Neutrophil (primary cell): ENCODE measurements at regions not wholly inside any gene's neighbourhood (a gene's known extent, or its start where the extent isn't known, plus 50 kb on each side); places are given as distances from the start of the nearest gene placed in this dataset.

Experiments used
- H3K27ac ChIP-seq: fragments of 200-600 bp; sonication (generic); 2 replicates; pipeline ENCODE4 v1.5.1; 2016; ENCODE audit warnings: mild to moderate bottlenecking, moderate library complexity
- H3K27me3 ChIP-seq: fragments of 200-600 bp; sonication (generic); 2 replicates; pipeline ENCODE4 v1.6.0; 2016; ENCODE audit warnings: mild to moderate bottlenecking
- H3K36me3 ChIP-seq: fragments of 200-600 bp; sonication (generic); 2 replicates; pipeline ENCODE4 v1.5.1; 2017
- H3K4me1 ChIP-seq, 2 experiments: fragments of 200-600 bp in 1 of 2; sonication (generic) in 1 of 2; 1 replicate in 1 of 2; 2 replicates in 1 of 2; pipeline versions ENCODE4 v1.5.1 to v1.6.1; 2013 to 2016; ENCODE audit warnings: low read depth in 1 of 2, low read length in 1 of 2, mild to moderate bottlenecking in 1 of 2, moderate library complexity in 1 of 2; ENCODE audit not compliant: control insufficient read depth in 1 of 2, insufficient read depth in 1 of 2
- H3K4me3 ChIP-seq, 2 experiments: fragments of 200-600 bp in 1 of 2; sonication (generic) in 1 of 2; 1 replicate in 1 of 2; 2 replicates in 1 of 2; pipeline ENCODE4 v1.5.1; 2013 to 2016; ENCODE audit warnings: low read depth in 1 of 2, low read length in 1 of 2, mild to moderate bottlenecking in 1 of 2, moderate library complexity in 1 of 2
- H3K9me3 ChIP-seq: fragments of 200-600 bp; sonication (generic); 2 replicates; pipeline ENCODE4 v1.5.1; 2016
- TF ChIP-seq, protein P1 (sequence below): fragments of 200-600 bp; sonication (generic); IDR thresholded peaks from 2 replicates; pipeline ENCODE4 v1.5.1; 2016; ENCODE audit warnings: antibody characterized with exemption

DNA sequence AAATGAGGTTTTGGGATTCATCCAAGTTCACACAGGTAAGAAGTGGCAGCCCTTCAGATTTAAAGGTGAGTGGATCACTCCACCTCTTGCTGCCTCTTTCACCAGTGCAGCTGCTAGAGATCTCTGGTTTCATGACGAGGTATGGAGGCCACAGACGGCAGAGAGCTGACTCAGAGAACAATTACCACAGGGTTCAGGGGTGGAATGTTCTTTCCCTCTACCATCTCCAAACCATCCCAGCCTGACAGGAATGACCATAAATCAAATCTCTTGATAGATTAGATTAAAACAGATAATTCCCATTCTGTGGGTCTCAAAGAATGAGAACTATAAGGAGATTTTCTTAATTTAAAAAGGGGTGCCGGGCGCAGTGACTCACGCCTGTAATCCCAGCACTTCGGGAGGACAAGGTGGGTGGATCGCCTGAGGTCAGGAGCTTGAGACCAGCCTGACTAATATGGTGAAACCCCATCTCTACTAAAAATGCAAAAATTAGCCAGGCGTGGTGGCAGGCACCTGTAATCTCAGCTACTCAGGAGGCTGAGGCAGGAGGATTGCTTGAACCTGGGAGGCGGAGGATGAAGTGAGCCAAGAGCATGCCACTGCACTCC lies 174.2 kb upstream of the ATP11B start:
- H3K36me3 ChIP-seq = no peaks in the 10 kb centered on the region
- H3K27me3 ChIP-seq = peaks cover 17% of the 10 kb centered on the region
- TF ChIP-seq, protein P1, sequence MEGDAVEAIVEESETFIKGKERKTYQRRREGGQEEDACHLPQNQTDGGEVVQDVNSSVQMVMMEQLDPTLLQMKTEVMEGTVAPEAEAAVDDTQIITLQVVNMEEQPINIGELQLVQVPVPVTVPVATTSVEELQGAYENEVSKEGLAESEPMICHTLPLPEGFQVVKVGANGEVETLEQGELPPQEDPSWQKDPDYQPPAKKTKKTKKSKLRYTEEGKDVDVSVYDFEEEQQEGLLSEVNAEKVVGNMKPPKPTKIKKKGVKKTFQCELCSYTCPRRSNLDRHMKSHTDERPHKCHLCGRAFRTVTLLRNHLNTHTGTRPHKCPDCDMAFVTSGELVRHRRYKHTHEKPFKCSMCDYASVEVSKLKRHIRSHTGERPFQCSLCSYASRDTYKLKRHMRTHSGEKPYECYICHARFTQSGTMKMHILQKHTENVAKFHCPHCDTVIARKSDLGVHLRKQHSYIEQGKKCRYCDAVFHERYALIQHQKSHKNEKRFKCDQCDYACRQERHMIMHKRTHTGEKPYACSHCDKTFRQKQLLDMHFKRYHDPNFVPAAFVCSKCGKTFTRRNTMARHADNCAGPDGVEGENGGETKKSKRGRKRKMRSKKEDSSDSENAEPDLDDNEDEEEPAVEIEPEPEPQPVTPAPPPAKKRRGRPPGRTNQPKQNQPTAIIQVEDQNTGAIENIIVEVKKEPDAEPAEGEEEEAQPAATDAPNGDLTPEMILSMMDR = no peak
- no peaks in the 10 kb centered on the region for H3K9me3 ChIP-seq
- no peaks in the 10 kb centered on the region for H3K4me1 ChIP-seq
- H3K4me3 ChIP-seq = no peak overlapping the region
- H3K27ac ChIP-seq = no peak overlapping the region

DNA sequence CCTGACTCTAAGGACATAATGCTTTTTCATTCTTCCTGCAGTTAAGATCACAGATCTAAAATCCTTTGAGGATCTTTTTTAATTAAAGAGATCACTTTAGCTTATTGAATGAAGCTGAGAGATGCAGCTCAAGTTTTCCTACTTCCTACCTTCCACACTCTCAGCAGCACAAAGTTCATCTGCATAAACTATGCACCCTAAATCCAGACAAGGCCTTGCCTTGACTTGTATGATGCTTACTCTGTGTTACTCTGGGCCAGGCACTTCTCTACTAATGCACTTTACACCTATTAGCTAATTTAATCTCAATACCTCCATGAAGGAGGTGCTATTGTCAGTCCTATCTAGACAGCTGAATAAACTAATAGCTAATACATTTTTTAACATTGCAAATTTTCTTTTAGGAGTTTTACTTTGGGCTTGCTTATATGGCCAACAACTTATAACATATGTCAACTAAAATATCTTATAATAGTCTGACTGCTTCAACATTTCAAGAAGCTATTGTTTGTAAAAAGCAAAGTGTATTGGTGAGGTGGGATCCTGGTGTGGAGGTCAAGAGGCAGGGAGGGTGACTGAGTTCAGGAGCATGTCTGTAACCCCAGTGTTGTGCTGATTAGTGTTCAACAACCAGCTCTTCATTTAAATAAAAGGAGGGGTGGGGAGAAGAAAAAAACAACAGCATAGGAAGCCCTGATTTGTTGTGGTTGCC lies 172.4 kb upstream of the ATP11B start:
- H3K27me3 ChIP-seq = peaks cover 17% of the 10 kb centered on the region
- no peak overlapping the region for H3K4me3 ChIP-seq
- no peaks in the 10 kb centered on the region for H3K9me3 ChIP-seq
- H3K4me1 ChIP-seq = no peaks in the 10 kb centered on the region
- H3K36me3 ChIP-seq = no peaks in the 10 kb centered on the region
- H3K27ac ChIP-seq = no peak overlapping the region
- TF ChIP-seq, protein P1 = no peak

DNA sequence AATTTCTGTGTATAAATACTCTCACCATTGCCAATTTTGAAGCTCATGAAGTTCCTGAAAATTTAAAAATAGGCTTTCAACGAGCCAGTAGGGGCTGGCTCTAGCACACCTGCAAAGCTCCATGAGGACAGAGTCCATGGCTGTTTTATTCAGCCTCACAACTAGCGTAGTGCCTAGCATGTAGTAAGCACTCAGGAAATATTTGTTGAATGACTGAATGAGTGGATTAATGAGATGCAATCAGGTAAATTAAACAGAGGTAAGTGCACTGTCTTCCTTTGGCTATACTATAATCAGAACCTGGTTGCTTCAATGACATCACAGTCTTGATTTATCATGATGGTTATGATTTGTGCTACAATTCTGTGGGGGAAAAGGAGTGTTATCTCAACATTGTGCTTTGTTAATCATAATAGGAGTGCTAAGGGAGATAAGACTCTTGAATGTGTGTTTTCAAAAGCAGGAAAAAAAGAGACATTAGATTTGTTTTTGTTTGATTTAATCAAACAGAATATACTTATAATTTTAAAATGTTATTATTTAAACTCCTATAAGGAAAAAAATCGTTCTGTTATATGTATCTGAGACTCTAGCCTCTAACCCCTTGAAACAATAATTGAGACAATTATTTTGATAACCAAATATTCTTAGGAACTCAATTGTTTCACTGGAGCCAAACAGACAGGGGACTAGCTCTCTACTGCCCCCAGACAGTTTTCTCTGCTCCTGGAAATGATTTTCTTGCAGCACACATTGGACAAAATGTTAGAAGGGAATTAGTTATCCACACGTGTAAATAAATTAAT lies 171.7 kb upstream of the ATP11B start:
- peaks cover 17% of the 10 kb centered on the region for H3K27me3 ChIP-seq
- no peak overlapping the region for H3K4me3 ChIP-seq
- TF ChIP-seq, protein P1 = no peak
- no peaks in the 10 kb centered on the region for H3K4me1 ChIP-seq
- H3K9me3 ChIP-seq = no peaks in the 10 kb centered on the region
- H3K36me3 ChIP-seq = no peaks in the 10 kb centered on the region
- no peak overlapping the region for H3K27ac ChIP-seq

DNA sequence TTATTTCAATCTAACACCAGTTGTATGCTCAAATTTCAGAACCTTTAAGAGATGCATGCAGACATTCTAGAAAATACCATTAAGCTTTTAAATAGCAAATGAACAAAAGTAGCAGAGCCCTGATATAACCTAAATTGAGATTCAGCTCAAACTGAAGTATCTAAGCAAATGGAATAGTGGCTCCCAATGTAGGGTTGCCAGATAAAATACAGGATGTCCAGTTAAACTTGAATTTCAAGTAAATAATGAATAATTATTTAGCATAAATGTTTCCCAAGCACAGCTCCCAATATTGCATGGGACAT lies 171.1 kb upstream of the ATP11B start:
- no peaks in the 10 kb centered on the region for H3K4me1 ChIP-seq
- H3K9me3 ChIP-seq = no peaks in the 10 kb centered on the region
- no peak overlapping the region for H3K4me3 ChIP-seq
- peaks cover 17% of the 10 kb centered on the region for H3K27me3 ChIP-seq
- no peak overlapping the region for H3K27ac ChIP-seq
- TF ChIP-seq, protein P1 = no peak
- no peaks in the 10 kb centered on the region for H3K36me3 ChIP-seq

DNA sequence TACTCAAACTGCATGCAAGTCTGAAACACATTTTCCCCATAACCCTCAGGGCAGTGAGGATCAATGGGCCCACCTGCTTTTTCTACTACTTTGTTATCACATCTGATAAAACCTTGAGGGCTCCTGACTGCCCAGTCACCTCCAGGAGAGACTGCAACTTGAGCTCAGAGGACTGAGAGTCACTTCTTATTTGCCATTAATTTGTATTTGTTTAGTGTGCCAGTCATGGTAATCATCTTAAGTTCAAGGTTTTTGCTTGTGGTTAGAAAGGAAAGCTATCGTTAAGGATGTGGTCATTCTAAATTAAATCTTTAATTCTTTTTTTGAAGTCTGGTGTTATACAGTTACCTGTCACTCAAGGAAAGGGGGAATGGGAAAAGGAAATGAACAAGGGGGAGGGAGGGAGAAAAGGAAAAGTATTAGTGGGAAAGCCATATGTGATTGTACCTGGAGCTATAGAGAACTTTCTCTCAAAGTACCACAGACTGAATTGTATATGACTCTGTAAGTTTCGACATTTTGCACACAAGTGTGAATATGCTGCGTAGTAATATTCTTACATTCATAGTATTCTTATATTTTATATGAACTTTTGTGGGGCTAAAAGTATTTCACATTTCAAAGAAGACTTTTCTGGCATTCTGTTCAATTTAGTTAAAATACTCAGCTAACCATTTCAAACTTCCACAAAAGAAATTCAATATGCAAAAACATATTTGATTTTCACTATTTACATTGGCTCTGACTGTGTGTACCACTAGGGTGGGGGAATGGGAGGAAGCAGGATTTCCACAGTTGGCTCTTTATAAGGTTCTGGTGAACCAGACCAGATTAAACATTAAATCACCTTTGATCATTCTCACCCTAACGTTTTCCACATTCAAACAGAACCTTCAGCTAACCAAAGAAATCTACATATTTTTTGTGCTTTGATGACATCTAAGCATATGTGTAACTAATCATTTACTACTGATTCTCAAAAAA lies 166.5 kb upstream of the ATP11B start:
- no peaks in the 10 kb centered on the region for H3K9me3 ChIP-seq
- no peak overlapping the region for H3K27ac ChIP-seq
- TF ChIP-seq, protein P1 = no peak
- H3K27me3 ChIP-seq = peaks cover 11% of the 10 kb centered on the region
- no peaks in the 10 kb centered on the region for H3K4me1 ChIP-seq
- no peaks in the 10 kb centered on the region for H3K36me3 ChIP-seq
- no peak overlapping the region for H3K4me3 ChIP-seq
